Vagina (tissue), 2 donors: ENCODE measurements at regions not wholly inside any gene's neighbourhood (a gene's known extent, or its start where the extent isn't known, plus 50 kb on each side); places are given as distances from the start of the nearest gene placed in this dataset.
"Not testable (repeated sequence)": the region's sequence is repeated elsewhere in the genome, so short reads cannot be mapped to it uniquely, and the experiment has no call there.

Experiments used
- DNase-seq, 2 donors: peaks; one replicate each; pipeline ENCODE4 v3.0.0-alpha.2; 2017; ENCODE audit errors: extremely low spot score in 2 of 2
- H3K27ac ChIP-seq: fragments of 200-600 bp; sonication (generic); one replicate; pipeline ENCODE4 v1.5.1; 2019
- H3K27me3 ChIP-seq: fragments of 200-600 bp; sonication (generic); one replicate; pipeline ENCODE4 v1.5.1; 2019
- H3K36me3 ChIP-seq, 2 donors: fragments of 200-600 bp; sonication (generic); one replicate each; pipeline ENCODE4 v1.5.1; 2017 to 2019
- H3K4me1 ChIP-seq: fragments of 200-600 bp; sonication (generic); one replicate; pipeline ENCODE4 v1.5.1; 2019
- H3K4me3 ChIP-seq, 2 donors: fragments of 200-600 bp; sonication (generic); 1 replicate in 1 of 2; 2 replicates in 1 of 2; pipeline ENCODE4 v1.5.1; 2016 to 2019
- H3K9me3 ChIP-seq: fragments of 200-600 bp; sonication (generic); one replicate; pipeline ENCODE4 v1.5.1; 2019
- CTCF ChIP-seq, 3 experiments: fragments of 450-650 bp in 2 of 3; fragments of 200-600 bp in 1 of 3; sonication (generic) in 1 of 3; IDR thresholded peaks; one replicate each; pipeline ENCODE4 v1.5.1; 2017 to 2019; ENCODE audit warnings: antibody characterized with exemption in 3 of 3, mild to moderate bottlenecking in 2 of 3, moderate library complexity in 2 of 3
- POLR2A ChIP-seq, 2 donors: fragments of 450-650 bp; IDR thresholded peaks; one replicate each; pipeline ENCODE4 v1.6.1; 2017; ENCODE audit warnings: antibody characterized with exemption in 2 of 2, mild to moderate bottlenecking in 2 of 2, moderate library complexity in 2 of 2
- POLR2AphosphoS5 ChIP-seq, 2 donors: sonication (generic); formaldehyde crosslinking; IDR thresholded peaks; one replicate each; pipeline ENCODE4 v1.9.0; 2017; ENCODE audit warnings: antibody characterized with exemption in 2 of 2, mild to moderate bottlenecking in 2 of 2, low read depth in 1 of 2; ENCODE audit not compliant: insufficient read depth in 1 of 2
- intact Hi-C: fragments of 100-400 bp; cut with DNase I; formaldehyde crosslinking; loops from one replicate; pipeline ENCODE4 v1.15.1; 2023

- H3K4me3 ChIP-seq = no peak overlapping the region
- H3K9me3 ChIP-seq = no peaks in the 10 kb centered on the region
- H3K36me3 ChIP-seq = no peaks in the 10 kb centered on the region
- no peak for TF ChIP-seq CTCF (IDR thresholded peaks at IDR 0.05)
- no peak for TF ChIP-seq POLR2A (IDR thresholded peaks at IDR 0.05)
- no peak for TF ChIP-seq POLR2AphosphoS5 (IDR thresholded peaks at IDR 0.05; ENCODE audit: insufficient read depth in 1 of 2, low read depth in 1 of 2)
- no peaks in the 10 kb centered on the region for H3K4me1 ChIP-seq
- peak; percentile 98 to 100 for DNase-seq
- no peaks in the 10 kb centered on the region for H3K27me3 ChIP-seq
- no peak overlapping the region for H3K27ac ChIP-seq
- intact Hi-C loops = no loop called here
Observed at GRCh38 chrY:10627116-10627515, 1099.4 kb downstream of the TSPY10 start.

GRCh38 chrY:10648813-10649212 lies 1121.1 kb downstream of the TSPY10 start:
- H3K27me3 ChIP-seq, H3K27ac ChIP-seq, H3K9me3 ChIP-seq, intact Hi-C loops, H3K36me3 ChIP-seq, H3K4me3 ChIP-seq, H3K4me1 ChIP-seq, DNase-seq: not testable (repeated sequence)

- intact Hi-C loops, H3K4me3 ChIP-seq, H3K36me3 ChIP-seq, H3K27ac ChIP-seq, H3K27me3 ChIP-seq, H3K9me3 ChIP-seq, DNase-seq, H3K4me1 ChIP-seq: not testable (repeated sequence)
Observed at GRCh38 chrY:10657120-10657519, 1129.4 kb downstream of the TSPY10 start.

GRCh38 chrY:10666785-10667184 lies 1139.1 kb downstream of the TSPY10 start:
- Histone ChIP-seq H3K4me3 (no peak overlapping the region), H3K27me3 (no peaks in the 10 kb centered on the region), H3K9me3 (no peaks in the 10 kb centered on the region), H3K27ac (no peak overlapping the region), H3K36me3 (no peaks in the 10 kb centered on the region), H3K4me1 (no peaks in the 10 kb centered on the region)
- no peak for DNase-seq
- no peak for TF ChIP-seq CTCF (IDR thresholded peaks at IDR 0.05)
- TF ChIP-seq POLR2A (IDR thresholded peaks at IDR 0.05) = no peak
- TF ChIP-seq POLR2AphosphoS5 (IDR thresholded peaks at IDR 0.05; ENCODE audit: insufficient read depth in 1 of 2, low read depth in 1 of 2) = no peak
- intact Hi-C loops = no loop called here

GRCh38 chrY:10686414-10686813 lies 1158.7 kb downstream of the TSPY10 start:
- TF ChIP-seq POLR2AphosphoS5 (IDR thresholded peaks at IDR 0.05; ENCODE audit: insufficient read depth in 1 of 2, low read depth in 1 of 2) (no peak), POLR2A (IDR thresholded peaks at IDR 0.05) (no peak), CTCF (IDR thresholded peaks at IDR 0.05) (no peak)
- Histone ChIP-seq H3K36me3 (no peaks in the 10 kb centered on the region), H3K4me1 (no peaks in the 10 kb centered on the region), H3K27me3 (no peaks in the 10 kb centered on the region), H3K27ac (no peak overlapping the region), H3K9me3 (no peaks in the 10 kb centered on the region), H3K4me3 (no peak overlapping the region)
- intact Hi-C loops = no loop called here
- no peak for DNase-seq
